ENCODE measurements at regions not wholly inside any gene's neighbourhood (a gene's known extent, or its start where the extent isn't known, plus 50 kb on each side); places are given as distances from the start of the nearest gene placed in this dataset.
A peak's percentile ranks its signal among the peaks of the same experiment; 100 is the strongest.

DNA sequence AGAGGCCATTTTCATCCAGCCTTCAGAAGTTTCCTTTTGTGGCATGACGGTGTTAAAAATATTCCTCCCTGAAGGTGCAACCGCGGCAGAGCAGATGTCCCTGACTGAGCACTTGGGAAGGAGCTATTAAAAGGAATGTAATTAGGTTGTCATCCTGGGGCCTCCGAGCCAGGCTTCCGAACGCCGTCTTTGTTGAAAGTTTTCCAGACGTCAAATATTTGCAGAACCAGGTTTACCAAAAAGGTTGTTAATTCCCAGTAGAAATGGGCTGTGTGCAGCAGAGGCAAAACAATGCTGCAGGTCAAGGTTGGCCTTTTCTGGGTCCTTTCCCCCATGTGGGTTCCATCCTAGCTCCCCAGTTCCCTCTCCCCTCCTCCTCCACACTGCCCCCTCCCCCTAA is 88.8 kb upstream of the CALM2 start:
- no peak for DNase-seq (ENCODE audit: low spot score)

DNA sequence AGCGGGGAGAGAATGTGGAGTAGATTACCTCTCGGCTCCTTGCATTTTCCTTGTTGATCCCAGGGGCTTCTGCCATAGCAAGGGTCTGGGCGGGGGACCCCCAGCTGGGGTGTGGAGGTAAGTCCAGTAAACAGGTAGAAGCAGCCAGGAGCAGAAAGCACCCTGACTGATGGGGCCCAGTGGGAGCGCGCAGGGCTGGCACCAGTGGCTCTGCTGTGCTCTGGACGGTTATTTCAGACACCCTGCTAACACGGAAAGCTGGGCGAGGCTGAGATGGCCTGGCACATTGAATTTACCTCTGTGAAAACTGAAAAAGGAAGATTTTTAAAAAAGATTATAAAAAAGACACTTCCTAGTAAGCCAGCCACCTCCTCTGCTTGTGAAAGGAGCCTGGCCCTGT is 88.4 kb upstream of the CALM2 start:
- DNase-seq (ENCODE audit: low spot score) = no peak

DNA sequence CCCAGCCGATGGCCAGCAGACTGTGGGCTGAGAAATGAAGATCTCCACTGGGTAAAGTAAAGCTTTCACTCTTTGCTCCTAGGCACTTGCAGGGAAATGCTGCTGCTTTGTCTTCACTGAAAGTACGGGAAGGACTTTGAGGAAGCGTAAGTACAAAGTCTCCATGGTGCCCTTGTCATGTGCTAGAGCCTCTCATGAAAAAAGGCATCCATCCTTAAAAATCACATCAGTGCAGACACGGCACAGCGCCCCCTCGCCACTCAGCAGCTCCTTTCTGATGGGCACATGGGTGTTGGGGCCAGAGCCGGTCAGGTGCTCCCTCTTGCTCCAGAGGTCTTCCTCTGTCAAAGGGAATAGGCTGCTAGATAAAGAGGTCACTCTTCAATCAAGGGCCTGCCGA is 87.8 kb upstream of the CALM2 start:
- DNase-seq (ENCODE audit: low spot score) = no peak

DNA sequence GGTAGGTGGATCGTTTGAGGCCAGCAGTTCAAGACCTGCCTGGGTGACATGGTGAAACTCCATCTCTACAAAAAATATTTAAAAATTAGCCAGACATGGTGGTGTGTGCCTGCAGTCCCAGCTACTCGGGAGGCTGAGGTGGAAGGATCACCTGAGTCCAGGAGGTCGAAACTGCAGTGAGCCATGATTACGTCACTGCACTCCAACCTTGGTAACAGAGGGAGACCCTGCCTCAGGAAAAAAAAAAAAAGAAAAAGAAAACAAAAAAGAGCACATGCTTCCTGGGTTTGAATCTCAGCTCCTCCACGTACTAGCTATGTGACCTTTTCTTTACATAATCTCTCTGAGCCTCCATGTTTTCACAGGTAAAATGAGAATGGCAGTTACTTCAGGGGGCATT is 86.3 kb upstream of the CALM2 start:
- no peak for DNase-seq (ENCODE audit: low spot score)

DNA sequence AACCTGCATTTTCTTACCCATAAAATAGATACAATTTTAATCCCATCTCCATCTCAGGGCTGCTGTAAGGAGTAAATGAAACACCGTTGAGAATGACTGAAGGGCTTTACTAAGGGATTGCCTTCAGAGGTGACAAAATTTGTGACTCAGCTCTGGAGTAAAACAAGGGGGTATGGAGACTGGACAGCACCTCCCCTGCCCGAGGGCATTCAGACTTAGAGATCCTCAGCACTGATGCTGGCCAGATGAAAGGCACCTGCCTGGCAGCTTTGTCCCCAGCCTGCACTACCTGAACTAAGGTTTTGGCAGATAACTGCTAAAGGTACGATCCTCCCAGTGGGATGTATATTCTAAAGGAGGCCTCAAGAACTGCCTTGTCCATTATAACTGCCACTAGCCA is 84.7 kb upstream of the CALM2 start:
- no peak for DNase-seq (ENCODE audit: low spot score)

DNA sequence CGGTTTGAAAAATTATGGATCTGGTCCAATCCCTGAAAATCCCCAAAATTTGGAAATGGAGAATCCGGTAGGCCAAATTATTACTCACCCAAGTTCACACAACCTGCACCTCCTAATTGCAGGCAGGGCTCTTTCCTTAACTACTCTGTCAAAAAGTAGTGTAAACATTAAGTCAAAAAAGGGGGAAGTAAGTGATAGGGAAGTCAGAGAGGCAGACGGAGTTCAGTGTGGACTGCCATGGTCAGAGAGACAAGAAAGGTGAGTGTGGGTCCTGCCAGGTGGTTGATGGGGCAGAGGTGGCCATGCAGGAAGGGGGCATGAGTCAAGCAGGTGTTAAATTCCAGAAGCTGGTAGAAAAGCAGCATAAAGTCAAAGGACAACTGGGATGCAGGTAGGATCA is 83.5 kb upstream of the CALM2 start:
- no peak for DNase-seq (ENCODE audit: low spot score)

DNA sequence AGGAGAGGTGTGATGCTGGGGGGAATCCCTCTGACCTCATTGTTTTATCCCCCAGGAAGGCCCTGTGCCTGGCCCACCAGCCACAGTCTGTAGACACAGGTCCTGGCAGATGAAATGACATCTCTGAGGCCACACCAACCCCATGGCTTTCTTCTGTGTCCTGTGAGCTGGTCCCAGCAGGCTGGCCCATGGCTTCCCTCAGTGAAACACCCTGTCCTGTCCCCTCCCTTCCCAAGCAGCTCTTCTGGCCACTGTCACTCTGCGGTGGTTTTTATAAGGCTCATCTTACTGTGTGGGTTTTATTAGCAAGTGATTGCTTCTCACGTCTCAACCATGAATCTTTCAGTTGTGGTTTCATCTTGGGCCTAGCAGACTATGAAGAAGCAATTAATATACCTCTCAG is 81.6 kb upstream of the CALM2 start:
- DNase-seq (ENCODE audit: low spot score) = no peak

DNA sequence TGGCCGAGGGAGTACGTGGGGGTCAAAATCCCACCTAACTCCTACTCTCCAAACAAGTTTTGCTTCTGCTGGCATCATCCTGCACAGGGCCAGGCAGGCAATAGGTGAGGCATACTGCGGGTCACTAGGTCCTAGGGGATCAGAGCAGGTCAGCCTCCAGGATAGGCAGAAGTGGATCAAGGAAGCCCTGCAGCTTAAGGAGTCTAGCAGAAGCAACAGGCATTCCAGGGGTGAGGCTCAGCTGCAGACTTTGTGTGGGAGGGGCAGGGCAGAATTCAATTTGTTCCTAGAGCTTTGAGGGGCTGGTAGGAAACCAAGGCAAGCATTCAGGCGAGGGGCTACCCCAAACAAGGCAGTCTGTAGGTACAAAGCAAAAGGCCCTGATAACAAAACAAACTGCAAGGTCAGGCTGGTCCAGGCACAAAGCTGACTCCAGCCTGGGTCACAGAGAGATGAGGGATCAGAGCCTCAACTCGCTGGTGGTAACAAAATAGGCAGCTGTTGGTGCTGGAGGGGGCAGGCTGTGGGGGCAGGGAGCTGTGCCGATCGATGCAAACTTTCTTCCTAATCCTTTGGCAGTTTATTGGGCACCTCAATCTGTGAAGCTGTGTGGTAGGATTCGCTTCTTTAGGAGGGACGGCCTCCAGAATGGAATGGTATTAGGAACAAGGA is 80.2 kb upstream of the CALM2 start:
- no peak for DNase-seq (ENCODE audit: low spot score)

DNA sequence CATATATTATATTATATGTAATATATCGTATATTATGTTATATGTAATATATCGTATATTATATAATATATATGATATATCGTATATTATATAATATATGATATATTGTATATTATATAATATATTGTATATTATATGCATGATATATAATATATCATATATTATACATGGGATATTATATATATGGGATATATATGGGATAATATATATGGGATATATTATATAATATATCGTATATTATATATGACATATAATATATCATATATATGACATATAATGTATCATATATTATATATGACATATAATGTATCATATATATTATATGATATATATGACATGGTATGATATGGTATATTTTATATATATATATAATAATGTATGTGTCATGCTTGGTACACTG is 79.5 kb upstream of the CALM2 start:
- no peak for DNase-seq (ENCODE audit: low spot score)

DNA sequence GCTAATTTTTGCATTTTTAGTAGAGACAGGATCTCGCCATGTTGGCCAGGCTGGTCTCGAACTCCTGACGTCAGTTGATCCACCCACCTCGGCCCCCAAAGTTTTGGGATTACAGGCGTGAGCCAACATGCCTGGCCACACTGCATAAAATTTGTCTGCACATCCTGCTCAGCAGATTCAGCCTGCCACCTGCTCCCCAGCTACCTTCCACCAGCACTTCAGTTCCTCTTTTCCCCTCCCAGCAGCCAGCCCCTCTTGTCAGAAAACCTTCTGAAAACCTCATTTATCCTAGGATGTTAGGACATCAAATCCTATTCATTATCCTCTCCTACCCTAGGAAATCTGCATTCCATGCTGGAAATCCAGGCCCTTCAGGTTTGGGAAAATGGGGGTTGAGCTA is 78.2 kb upstream of the CALM2 start:
- DNase-seq (ENCODE audit: low spot score) = no peak

DNA sequence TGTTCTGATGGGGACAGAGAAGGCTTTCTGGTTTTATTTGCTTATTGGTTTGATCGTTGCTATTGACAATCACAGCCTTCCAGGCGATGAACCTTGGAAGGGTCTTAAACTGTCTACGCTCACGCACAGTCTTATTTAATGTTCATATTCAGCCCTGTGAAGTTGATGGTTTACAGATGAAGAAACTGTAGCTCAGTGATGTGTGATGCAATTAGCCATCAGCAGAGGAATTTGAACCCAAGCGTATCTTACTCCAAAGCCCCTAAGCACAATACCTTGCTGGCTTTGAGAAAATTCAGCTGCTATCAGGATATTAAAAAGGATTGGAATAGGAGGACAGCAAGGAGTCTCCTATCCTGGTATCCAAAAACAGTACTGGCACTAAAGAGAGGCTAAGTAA is 77.1 kb upstream of the CALM2 start:
- no peak for DNase-seq (ENCODE audit: low spot score)

DNA sequence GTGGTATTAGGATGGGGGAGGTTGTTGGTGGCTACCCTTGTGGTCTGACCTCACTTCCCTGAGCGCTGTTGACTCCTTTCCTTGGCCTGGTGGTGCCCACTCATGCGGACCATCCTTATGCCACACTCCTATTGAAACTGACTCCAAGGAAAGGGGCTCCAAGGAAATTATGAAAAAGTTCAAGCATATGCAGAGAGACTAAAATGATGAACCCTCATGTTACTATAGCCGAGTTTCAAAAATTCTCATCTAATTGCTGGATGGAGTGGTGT is 75.0 kb upstream of the CALM2 start:
- DNase-seq (ENCODE audit: low spot score) = no peak

DNA sequence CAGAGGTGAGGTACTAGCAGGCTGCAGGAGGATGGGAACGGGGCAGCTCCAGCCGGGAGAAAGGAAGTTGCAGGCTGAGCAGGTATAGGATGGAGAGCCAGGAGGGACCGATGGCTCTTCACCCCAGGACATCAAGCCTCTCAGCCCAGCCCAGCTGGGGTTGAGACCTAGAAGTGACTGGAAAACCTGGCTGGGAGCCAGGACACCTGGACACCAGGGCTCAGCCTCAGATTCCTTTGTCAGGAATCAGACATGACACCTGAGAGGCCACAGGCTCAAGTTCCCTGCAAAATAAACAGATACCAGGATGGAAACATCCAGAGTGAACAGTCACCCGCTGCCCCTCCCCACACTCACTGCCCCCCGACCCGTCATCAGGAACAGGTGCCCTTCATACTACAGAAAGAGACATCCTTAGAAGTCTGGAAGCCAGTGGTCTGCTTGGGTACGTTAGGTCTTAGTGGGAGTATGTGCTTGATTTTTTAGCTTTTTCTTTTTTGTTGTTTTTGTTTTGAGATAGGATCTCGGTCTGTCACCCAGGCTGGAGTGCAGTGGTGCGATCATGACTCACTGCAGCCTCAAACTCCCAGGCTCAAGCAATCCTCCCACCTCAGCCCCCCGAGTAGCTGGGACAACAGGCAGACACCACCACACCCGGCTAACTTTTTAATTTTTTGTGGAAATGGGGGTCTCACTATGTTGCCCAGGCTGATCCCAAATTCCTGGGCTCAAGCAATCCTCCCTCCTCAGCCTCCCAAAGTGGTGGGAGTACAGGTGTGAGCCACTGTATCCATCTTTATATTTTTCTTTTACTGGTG is 74.5 kb upstream of the CALM2 start:
- DNase-seq (ENCODE audit: low spot score) = peak; percentile 47

DNA sequence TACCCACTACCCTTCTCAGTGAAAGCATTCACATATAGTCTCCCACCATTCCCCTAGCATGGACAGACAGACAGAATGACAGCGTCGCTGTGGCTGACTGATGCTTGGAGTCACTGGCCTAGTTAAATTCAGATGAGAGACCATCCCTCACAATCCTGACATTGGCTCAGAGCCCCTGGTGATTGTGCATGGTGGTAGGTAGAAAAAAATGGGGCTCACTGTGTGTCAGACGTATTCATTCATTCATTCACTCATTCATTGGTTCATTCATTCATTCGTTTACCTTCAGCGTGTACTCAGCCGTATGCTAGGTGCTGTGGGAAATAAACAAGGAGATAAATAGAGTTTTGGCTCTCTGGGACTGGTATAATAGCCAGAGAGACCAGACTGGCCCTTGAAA is 73.6 kb upstream of the CALM2 start:
- no peak for DNase-seq (ENCODE audit: low spot score)

DNA sequence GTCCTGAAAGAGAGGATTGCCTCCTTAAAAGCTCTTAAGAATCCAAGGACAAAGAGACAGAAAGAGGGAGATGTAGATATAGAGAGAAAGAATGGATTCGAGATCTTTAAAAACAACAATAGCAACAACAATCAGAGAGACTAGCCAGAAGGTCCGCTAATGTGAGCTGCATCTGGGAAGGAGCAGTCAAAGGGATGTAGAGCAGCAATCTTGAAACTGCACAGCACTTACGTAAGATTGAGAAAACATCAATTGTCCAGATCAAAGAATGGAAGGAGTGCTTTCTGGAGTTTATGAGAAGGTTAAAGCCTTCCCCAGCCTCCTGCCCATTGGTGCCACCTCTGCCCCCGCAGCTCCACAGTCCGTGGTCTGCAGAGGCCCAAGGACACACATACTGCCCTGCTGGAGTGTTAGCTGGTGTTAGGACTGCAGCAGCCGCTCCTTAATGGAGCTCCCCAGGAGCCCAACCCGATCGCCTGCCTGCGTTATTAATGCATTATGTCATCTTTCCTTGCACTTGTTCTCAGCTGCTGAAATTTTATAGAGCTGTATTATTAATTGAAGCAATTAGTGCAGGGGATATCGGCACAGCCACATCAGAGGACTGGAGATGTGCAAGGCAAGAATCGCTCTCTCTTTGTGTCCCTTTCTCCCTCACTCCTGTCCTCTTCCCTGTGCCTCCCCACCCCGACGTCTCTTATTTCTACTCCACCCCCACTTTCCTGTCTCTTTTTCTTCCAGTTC is 73.0 kb upstream of the CALM2 start:
- DNase-seq (ENCODE audit: low spot score) = no peak

DNA sequence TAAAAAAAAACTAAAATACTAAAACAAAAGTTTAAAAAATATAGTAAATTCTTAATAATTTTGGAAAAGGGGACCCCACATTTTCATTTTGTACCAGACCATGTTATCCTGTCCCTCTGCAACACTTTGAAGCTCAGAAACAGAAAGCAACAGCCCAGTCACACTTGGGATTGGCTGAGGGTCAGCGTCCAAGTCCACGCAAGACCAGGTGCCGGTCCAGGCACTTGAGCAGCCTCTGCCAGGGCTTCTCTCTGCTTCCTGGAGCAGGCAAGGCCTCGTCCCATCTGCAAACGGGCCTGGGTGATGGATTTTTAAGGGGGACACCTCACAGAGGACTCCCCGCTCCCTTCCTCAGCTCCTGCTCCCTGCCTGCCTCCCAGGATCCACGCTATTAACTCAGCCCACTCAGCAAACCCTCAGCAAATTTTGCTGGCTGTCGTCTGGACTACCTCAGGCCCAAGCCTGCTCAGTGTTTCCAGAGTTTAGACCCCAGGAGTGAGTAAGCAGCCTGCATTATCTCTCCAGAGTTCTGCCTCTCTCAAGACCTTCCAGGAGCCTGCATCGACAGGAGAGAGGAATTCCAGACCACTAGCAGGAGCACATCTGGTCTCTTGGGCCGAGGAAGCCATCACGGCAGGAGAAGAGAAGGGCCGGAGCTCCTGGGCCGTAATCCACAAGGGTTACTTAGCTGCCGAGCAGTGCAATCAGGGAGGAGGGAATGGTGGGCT is 67.4 kb upstream of the CALM2 start:
- DNase-seq (ENCODE audit: low spot score) = no peak

DNA sequence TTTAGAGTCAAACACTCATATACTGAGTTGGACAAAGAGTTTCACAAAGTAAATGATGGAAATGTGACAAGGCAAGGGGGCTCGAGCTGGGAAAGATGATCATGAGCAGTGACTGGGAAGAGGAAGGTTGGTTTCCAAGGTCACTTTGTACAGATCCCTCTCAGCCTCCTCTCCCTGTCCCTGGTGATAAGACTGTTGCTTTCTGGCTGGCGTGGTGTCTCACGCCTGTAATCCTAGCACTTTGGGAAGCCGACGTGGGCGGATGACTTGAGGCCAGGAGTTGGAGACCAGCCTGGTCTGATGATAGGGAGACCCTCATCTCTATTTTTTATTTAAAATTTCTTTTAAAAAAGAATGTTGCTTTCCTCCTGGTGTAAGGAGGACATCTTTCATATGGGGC is 65.4 kb upstream of the CALM2 start:
- no peak for DNase-seq (ENCODE audit: low spot score)

DNA sequence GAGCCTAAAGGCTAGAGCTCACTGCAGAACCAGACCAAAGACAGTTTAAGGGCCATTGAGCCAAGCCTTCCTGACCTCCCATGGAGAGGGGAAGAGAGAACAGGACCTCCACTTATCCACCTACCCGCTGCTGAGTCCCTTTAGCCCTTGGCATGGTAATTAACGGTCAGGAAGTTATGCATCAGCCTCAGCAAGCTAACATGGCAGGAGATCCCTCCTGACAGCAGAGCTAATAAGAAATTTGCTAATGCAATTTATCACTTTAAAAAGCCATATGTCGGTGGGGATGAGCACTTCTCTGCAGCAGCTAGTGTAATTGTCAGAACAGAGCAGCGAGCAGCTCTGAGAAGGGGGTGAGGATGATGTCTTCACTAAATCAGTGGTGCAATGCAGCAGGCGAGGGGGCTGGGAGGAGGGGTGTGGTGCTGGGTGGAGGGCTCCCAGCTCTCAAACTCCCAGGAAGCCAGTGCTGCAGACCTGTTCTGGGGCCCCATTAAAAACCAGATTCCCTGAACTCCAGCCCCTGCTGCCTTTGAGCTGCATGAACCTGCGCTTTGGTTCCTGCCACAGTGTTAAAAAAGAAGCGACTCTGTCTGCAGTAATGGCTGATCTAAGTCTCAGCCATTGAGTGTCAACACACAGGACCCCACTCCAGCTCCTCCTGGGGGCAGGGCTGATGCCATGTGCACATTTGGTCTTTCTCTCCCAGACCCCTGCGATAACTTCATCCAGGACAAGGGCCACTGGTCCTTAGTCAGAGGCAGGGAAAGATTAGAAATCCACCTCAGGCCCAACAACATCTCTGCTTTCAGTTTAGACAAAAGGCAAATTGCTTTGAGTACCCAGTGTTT is 63.0 kb upstream of the CALM2 start:
- DNase-seq (ENCODE audit: low spot score) = no peak

DNA sequence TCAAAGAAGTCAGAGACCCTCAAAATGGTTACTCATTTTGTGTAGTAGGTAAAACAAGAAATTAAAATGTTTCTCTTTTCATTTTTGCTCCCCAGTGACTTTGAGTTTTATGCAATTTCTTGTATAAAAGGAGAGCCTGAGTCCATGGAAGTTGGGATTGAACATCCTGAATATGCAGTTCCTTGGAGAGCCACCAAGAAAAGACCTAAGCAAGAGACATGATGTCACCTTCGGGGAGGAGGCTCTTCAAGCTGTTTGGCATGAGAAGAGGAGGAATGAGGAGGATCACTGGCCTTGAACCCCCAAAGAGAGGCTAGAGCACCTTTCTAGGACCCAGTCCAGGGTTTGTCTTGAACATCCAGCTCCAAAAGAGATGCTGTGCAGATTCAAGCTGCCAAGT is 62.3 kb upstream of the CALM2 start:
- DNase-seq (ENCODE audit: low spot score) = no peak

DNA sequence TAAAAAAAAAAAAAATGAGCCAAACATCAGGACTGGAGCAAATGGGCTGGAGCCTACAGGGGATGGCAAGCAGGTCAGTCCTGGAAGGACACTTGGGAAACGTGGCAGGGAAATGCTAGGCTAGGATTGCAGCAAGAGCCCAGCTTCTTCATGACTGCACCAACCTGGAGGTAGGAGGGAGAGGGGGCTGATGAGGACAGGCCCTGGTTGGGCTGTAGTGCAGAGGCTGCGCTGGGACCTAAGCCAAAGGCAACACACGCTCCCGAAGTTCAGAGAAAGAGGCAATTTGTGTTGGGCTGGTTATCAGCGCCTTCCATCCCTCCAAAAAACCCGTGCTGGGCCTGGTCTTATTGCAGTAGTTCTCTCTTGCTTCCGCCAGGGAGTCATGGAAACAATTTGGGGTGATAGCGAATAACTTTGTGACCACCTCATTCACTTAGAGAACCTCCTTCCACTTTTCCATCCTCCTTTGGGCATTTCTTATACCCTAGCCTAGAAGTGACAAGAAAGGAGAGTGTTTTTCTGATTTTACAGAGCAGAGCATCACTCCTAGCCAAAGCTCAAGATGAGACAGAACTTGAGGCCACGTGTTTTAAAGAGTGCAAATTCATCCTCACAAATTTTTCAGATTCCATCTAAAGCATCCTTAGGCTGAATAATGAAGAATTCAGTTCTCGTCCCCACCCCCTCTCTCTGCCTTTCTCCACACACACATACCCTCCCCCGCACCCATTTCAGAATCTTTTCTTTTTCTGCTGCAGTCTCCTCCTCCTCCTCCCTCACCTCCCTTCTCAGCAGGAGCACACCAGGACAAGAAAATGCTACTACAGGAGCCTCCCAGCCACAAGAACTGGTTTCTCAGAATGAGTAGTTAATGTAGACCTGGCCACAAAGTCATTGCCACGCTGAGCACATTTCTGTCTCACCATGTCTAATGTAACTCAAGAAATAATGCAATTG is 61.3 kb upstream of the CALM2 start:
- no peak for DNase-seq (ENCODE audit: low spot score)
